GM18870 (cell line): ENCODE measurements at regions not wholly inside any gene's neighbourhood (a gene's known extent, or its start where the extent isn't known, plus 50 kb on each side); places are given as distances from the start of the nearest gene placed in this dataset.
"Not testable (repeated sequence)": the region's sequence is repeated elsewhere in the genome, so short reads cannot be mapped to it uniquely, and the experiment has no call there.

Experiments
- ATAC-seq: cut with Tn5 transposase; IDR thresholded peaks from one replicate; pipeline ENCODE4 v1.9.1; 2021; ENCODE audit warnings: moderate library complexity; ENCODE audit not compliant: unreplicated experiment

- no peak for ATAC-seq
Measured at GRCh38 chr2:147170932-147171331, 673.9 kb upstream of the ACVR2A start.

- ATAC-seq: no peak
Measured at GRCh38 chr2:147165697-147166382, 679.0 kb upstream of the ACVR2A start.

- no peak for ATAC-seq
Measured at GRCh38 chr2:147164563-147164962, 680.3 kb upstream of the ACVR2A start.

- no peak for ATAC-seq
Measured at GRCh38 chr2:147161746-147162145, 683.1 kb upstream of the ACVR2A start.

- no peak for ATAC-seq
Measured at GRCh38 chr2:147156970-147157369, 687.9 kb upstream of the ACVR2A start.

- no peak for ATAC-seq
Measured at GRCh38 chr2:147150241-147150635, 694.6 kb upstream of the ACVR2A start.

- ATAC-seq: no peak
Measured at GRCh38 chr2:147149575-147150240, 695.1 kb upstream of the ACVR2A start.

GRCh38 chr2:147147802-147148201, 697.0 kb upstream of the ACVR2A start:
- no peak for ATAC-seq

GRCh38 chr2:147141930-147142329, 702.9 kb upstream of the ACVR2A start:
- ATAC-seq: no peak

- not testable (repeated sequence) for ATAC-seq
Measured at GRCh38 chr2:147139732-147140131, 705.1 kb upstream of the ACVR2A start.

GRCh38 chr2:147137711-147138110, 707.1 kb upstream of the ACVR2A start:
- no peak for ATAC-seq

- no peak for ATAC-seq
Measured at GRCh38 chr2:147135376-147135775, 709.5 kb upstream of the ACVR2A start.

GRCh38 chr2:147133286-147133908, 711.4 kb upstream of the ACVR2A start:
- no peak for ATAC-seq

- no peak for ATAC-seq
Measured at GRCh38 chr2:147125145-147125544, 719.7 kb upstream of the ACVR2A start.

GRCh38 chr2:147122944-147123343, 721.9 kb upstream of the ACVR2A start:
- no peak for ATAC-seq

GRCh38 chr2:147110962-147111361, 733.9 kb upstream of the ACVR2A start:
- ATAC-seq: no peak

GRCh38 chr2:147110317-147110716, 734.5 kb upstream of the ACVR2A start:
- ATAC-seq: no peak

GRCh38 chr2:147109291-147109690, 735.5 kb upstream of the ACVR2A start:
- ATAC-seq: no peak

GRCh38 chr2:147108548-147108947, 736.3 kb upstream of the ACVR2A start:
- no peak for ATAC-seq

GRCh38 chr2:147101941-147102790, 742.7 kb upstream of the ACVR2A start:
- ATAC-seq: no peak

GRCh38 chr2:147100406-147101035, 744.3 kb upstream of the ACVR2A start:
- no peak for ATAC-seq
